ENCODE measurements at regions not wholly inside any gene's neighbourhood (a gene's known extent, or its start where the extent isn't known, plus 50 kb on each side); places are given as distances from the start of the nearest gene placed in this dataset.
"Not testable (repeated sequence)": the region's sequence is repeated elsewhere in the genome, so short reads cannot be mapped to it uniquely, and the experiment has no call there.

- 79% methylated on average over 1 of the region's 1 CpG for WGBS
- H3K4me1 ChIP-seq = peaks cover 6% of the 10 kb centered on the region
- H3K4me3 ChIP-seq = no peak overlapping the region
- no peaks in the 10 kb centered on the region for H3K9me3 ChIP-seq
- H3K27ac ChIP-seq = peak overlapping the region; percentile 78
- no peaks in the 10 kb centered on the region for H3K27me3 ChIP-seq
- DNase-seq (ENCODE audit: low spot score in 2 of 2) = no peak
- peak in 1 of 3 donors; percentile 41 for TF ChIP-seq POLR2AphosphoS5 (IDR thresholded peaks at IDR 0.05)
- TF ChIP-seq CTCF (IDR thresholded peaks at IDR 0.05) = no peak
- H3K36me3 ChIP-seq = no peaks in the 10 kb centered on the region
Observed at GRCh38 chr5:143921525-143922311, 109.8 kb downstream of the HMHB1 start.

GRCh38 chr5:143922718-143923117 lies 110.8 kb downstream of the HMHB1 start:
- no peaks in the 10 kb centered on the region for H3K27me3 ChIP-seq
- 31% methylated on average over 2 of the region's 2 CpGs for WGBS
- peaks cover 6% of the 10 kb centered on the region for H3K4me1 ChIP-seq
- peak overlapping the region; percentile 78 for H3K27ac ChIP-seq
- H3K9me3 ChIP-seq = no peaks in the 10 kb centered on the region
- H3K36me3 ChIP-seq = no peaks in the 10 kb centered on the region
- TF ChIP-seq POLR2AphosphoS5 (IDR thresholded peaks at IDR 0.05) (peak in 1 of 3 donors; percentile 68), POLR2A (IDR thresholded peaks at IDR 0.05) (no peak)
- no peak for DNase-seq (ENCODE audit: low spot score in 2 of 2)
- H3K4me3 ChIP-seq = no peak overlapping the region

- Histone ChIP-seq H3K9me3 (no peaks in the 10 kb centered on the region), H3K27ac (peak overlapping the region; percentile 28), H3K36me3 (no peaks in the 10 kb centered on the region), H3K4me1 (peaks cover 6% of the 10 kb centered on the region), H3K27me3 (no peaks in the 10 kb centered on the region), H3K4me3 (no peak overlapping the region)
- no peak for TF ChIP-seq POLR2AphosphoS5 (IDR thresholded peaks at IDR 0.05)
- TF ChIP-seq POLR2A (IDR thresholded peaks at IDR 0.05) = no peak
- TF ChIP-seq EP300 (IDR thresholded peaks at IDR 0.05) = no peak
- no peak for TF ChIP-seq CTCF (IDR thresholded peaks at IDR 0.05)
- no peak for DNase-seq (ENCODE audit: low spot score in 2 of 2)
- WGBS = 76% methylated on average over 6 of the region's 6 CpGs
Observed at GRCh38 chr5:143923634-143924266, 111.8 kb downstream of the HMHB1 start.

GRCh38 chr5:143924311-143924978 lies 112.5 kb downstream of the HMHB1 start:
- Histone ChIP-seq H3K27ac (no peak overlapping the region), H3K27me3 (no peaks in the 10 kb centered on the region), H3K9me3 (no peaks in the 10 kb centered on the region), H3K4me3 (no peak overlapping the region), H3K36me3 (no peaks in the 10 kb centered on the region), H3K4me1 (peaks cover 6% of the 10 kb centered on the region)
- 67% methylated on average over 4 of the region's 4 CpGs for WGBS
- no peak for TF ChIP-seq POLR2A (IDR thresholded peaks at IDR 0.05)
- TF ChIP-seq CTCF (IDR thresholded peaks at IDR 0.05) = no peak
- no peak for TF ChIP-seq EP300 (IDR thresholded peaks at IDR 0.05)
- TF ChIP-seq POLR2AphosphoS5 (IDR thresholded peaks at IDR 0.05) = no peak
- DNase-seq (ENCODE audit: low spot score in 2 of 2) = no peak

GRCh38 chr5:143924979-143925325 lies 113.0 kb downstream of the HMHB1 start:
- WGBS = 95% methylated on average over 3 of the region's 3 CpGs
- not testable (repeated sequence) for H3K27ac ChIP-seq; H3K4me3 ChIP-seq; H3K36me3 ChIP-seq; H3K27me3 ChIP-seq; H3K4me1 ChIP-seq; H3K9me3 ChIP-seq; DNase-seq (ENCODE audit: low spot score in 2 of 2)

GRCh38 chr5:143929486-143929885 lies 117.5 kb downstream of the HMHB1 start:
- no peaks in the 10 kb centered on the region for H3K4me1 ChIP-seq
- no peak overlapping the region for H3K4me3 ChIP-seq
- H3K27me3 ChIP-seq = no peaks in the 10 kb centered on the region
- no peaks in the 10 kb centered on the region for H3K36me3 ChIP-seq
- H3K9me3 ChIP-seq = no peaks in the 10 kb centered on the region
- TF ChIP-seq CTCF (IDR thresholded peaks at IDR 0.05) = no peak
- no peak for TF ChIP-seq POLR2A (IDR thresholded peaks at IDR 0.05)
- TF ChIP-seq EP300 (IDR thresholded peaks at IDR 0.05) = no peak
- TF ChIP-seq POLR2AphosphoS5 (IDR thresholded peaks at IDR 0.05) = no peak
- no peak overlapping the region for H3K27ac ChIP-seq
- no peak for DNase-seq (ENCODE audit: low spot score in 2 of 2)

All from suprapubic skin (tissue), 4 donors.